KMS-11 (cell line): ENCODE measurements at regions not wholly inside any gene's neighbourhood (a gene's known extent, or its start where the extent isn't known, plus 50 kb on each side); places are given as distances from the start of the nearest gene placed in this dataset.

ENCODE experiments used
- H2AFZ ChIP-seq: fragments of 200-600 bp; sonication (generic); 2 replicates; pipeline ENCODE4 v1.6.1; 2016; ENCODE audit warnings: antibody characterized with exemption, mixed run types, low read depth
- H3K27ac ChIP-seq: fragments of 200-600 bp; sonication (generic); 2 replicates; pipeline ENCODE4 v1.6.1; 2016; ENCODE audit warnings: mild to moderate bottlenecking, mixed run types
- H3K27me3 ChIP-seq: fragments of 200-600 bp; sonication (generic); 2 replicates; pipeline ENCODE4 v1.6.1; 2017; ENCODE audit warnings: mild to moderate bottlenecking, low read depth, mixed run types, moderate library complexity; ENCODE audit not compliant: insufficient read depth
- H3K36me3 ChIP-seq: fragments of 200-600 bp; sonication (generic); 2 replicates; pipeline ENCODE4 v1.6.1; 2017; ENCODE audit warnings: mild to moderate bottlenecking, mixed run types; ENCODE audit not compliant: insufficient read depth
- H3K4me1 ChIP-seq: fragments of 200-600 bp; sonication (generic); 2 replicates; pipeline ENCODE4 v1.6.1; 2016; ENCODE audit warnings: mild to moderate bottlenecking, low read depth, mixed run types; ENCODE audit not compliant: poor library complexity, severe bottlenecking
- H3K4me2 ChIP-seq: fragments of 200-600 bp; sonication (generic); 2 replicates; pipeline ENCODE4 v1.7.0; 2016; ENCODE audit warnings: mild to moderate bottlenecking, mixed run types
- H3K4me3 ChIP-seq: fragments of 200-600 bp; sonication (generic); IDR thresholded peaks from 2 replicates; pipeline ENCODE4 v1.6.1; 2017; ENCODE audit warnings: low read depth, low read length, mixed read lengths; ENCODE audit not compliant: insufficient read depth
- H3K79me2 ChIP-seq: fragments of 200-600 bp; sonication (generic); 2 replicates; pipeline ENCODE4 v1.6.1; 2016; ENCODE audit warnings: low read depth, mixed run types; ENCODE audit not compliant: insufficient read depth
- H3K9ac ChIP-seq: fragments of 200-600 bp; sonication (generic); 2 replicates; pipeline ENCODE4 v1.6.1; 2016; ENCODE audit warnings: mild to moderate bottlenecking, mixed run types
- H4K20me1 ChIP-seq: fragments of 200-600 bp; sonication (generic); 2 replicates; pipeline ENCODE4 v1.6.1; 2016; ENCODE audit warnings: mild to moderate bottlenecking, mixed run types; ENCODE audit not compliant: insufficient read depth
- CTCF ChIP-seq: fragments of 200-600 bp; sonication (generic); conservative IDR thresholded peaks from 2 replicates; pipeline ENCODE4 v1.6.1; 2017; ENCODE audit warnings: low read depth, mild to moderate bottlenecking, antibody characterized with exemption, low read length, moderate library complexity, mixed read lengths

- H3K4me1 ChIP-seq = peaks cover 98% of the 10 kb centered on the region
- H3K27me3 ChIP-seq = no peaks in the 10 kb centered on the region
- peak overlapping the region; percentile 53 for H3K4me3 ChIP-seq
- TF ChIP-seq CTCF = no peak
- H3K4me2 ChIP-seq = peak overlapping the region; percentile 98
- peak overlapping the region; percentile 99 for H3K27ac ChIP-seq
- peaks cover 96% of the 10 kb centered on the region for H3K79me2 ChIP-seq
- no peaks in the 10 kb centered on the region for H3K36me3 ChIP-seq
- H3K9ac ChIP-seq = peak overlapping the region; percentile 60
- H2AFZ ChIP-seq = no peak overlapping the region
- H4K20me1 ChIP-seq = no peaks in the 10 kb centered on the region
Observed at GRCh38 chr2:88842656-88843460, 151.4 kb downstream of the RPIA start.

DNA sequence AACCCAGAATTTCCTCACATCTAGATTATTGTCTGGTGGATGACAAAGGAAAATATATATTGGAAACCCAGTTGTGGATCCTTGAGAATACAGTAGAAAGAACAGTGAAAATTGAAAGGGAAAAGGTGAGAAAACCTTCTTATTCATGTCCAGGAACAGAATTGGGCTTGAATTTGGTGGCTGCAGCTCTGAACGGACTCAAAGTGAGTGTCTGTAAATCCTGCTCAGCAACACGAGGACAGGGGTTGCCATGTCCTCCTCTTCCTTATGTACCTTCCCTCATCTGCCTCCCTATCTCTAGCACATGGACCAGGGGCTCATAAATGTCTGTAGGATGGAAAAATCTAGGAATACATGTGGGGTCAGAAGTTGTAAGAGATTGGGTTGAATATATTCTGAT, 152.2 kb downstream of the RPIA start:
- Histone ChIP-seq H3K9ac (peak overlapping the region; percentile 60), H3K79me2 (peaks cover 100% of the 10 kb centered on the region), H3K4me2 (peak overlapping the region; percentile 98), H3K4me1 (peaks cover 100% of the 10 kb centered on the region), H3K36me3 (no peaks in the 10 kb centered on the region), H3K4me3 (no peak overlapping the region), H4K20me1 (no peaks in the 10 kb centered on the region), H2AFZ (no peak overlapping the region), H3K27ac (peak overlapping the region; percentile 99), H3K27me3 (no peaks in the 10 kb centered on the region)
- no peak for TF ChIP-seq CTCF

- TF ChIP-seq CTCF = no peak
- no peak overlapping the region for H2AFZ ChIP-seq
- H3K4me1 ChIP-seq = peaks cover 100% of the 10 kb centered on the region
- H3K79me2 ChIP-seq = peaks cover 100% of the 10 kb centered on the region
- peak overlapping the region; percentile 98 for H3K4me2 ChIP-seq
- no peaks in the 10 kb centered on the region for H3K36me3 ChIP-seq
- no peak overlapping the region for H3K4me3 ChIP-seq
- no peaks in the 10 kb centered on the region for H3K27me3 ChIP-seq
- H3K27ac ChIP-seq = peak overlapping the region; percentile 99
- peak overlapping the region; percentile 41; the same call in 1 of the 2 replicates for H3K9ac ChIP-seq
- no peaks in the 10 kb centered on the region for H4K20me1 ChIP-seq
Observed at GRCh38 chr2:88844960-88845359, 153.5 kb downstream of the RPIA start.

DNA sequence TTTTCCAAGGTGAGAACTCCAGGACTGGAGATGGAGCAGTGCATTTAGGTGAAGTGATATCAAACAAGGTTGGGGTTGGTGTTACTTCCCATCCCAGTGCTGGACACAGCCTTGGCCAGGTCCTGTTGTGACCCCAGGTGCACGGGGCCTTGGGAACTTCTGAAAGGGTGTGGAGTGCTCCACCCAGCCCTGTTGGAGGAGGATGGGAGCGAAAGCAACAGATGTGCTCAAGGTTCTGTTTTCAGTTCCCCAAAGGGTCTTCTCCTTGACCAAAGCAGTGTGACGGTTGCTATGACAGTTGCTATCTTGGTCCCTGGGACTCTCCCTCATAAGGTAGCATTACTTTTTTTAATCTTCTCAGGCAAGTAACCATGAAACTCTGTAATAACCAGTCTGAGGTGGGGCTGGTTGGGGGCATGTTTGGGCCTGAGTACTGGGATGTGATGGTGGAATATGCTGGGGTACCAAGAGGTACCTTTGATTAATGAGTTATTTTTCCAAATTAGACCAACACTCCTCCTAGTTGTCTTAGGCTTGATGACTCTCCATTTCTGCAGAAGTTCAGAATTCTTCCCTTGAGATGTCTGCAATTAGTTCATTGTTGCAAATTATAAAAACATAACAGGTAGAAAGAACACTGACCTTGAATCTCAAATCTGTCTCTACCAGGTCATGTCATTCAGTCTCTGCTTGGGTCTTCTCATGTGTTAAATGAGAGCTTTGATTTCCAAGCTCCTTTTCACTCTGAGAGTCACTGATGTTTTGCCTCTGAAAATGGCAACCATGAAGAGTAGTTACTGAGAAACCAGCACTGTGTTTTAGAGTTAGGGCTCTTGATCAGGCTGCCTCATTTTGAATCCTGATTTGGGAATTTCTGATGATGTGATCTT, 154.5 kb downstream of the RPIA start:
- no peak overlapping the region for H2AFZ ChIP-seq
- peak overlapping the region; percentile 98 for H3K4me2 ChIP-seq
- H3K36me3 ChIP-seq = no peaks in the 10 kb centered on the region
- peak overlapping the region; percentile 45 for H3K4me3 ChIP-seq
- H3K27ac ChIP-seq = peak overlapping the region; percentile 99
- H3K27me3 ChIP-seq = no peaks in the 10 kb centered on the region
- H4K20me1 ChIP-seq = no peaks in the 10 kb centered on the region
- peak overlapping the region; percentile 41; the same call in 1 of the 2 replicates for H3K9ac ChIP-seq
- peaks cover 100% of the 10 kb centered on the region for H3K79me2 ChIP-seq
- TF ChIP-seq CTCF = no peak
- H3K4me1 ChIP-seq = peaks cover 100% of the 10 kb centered on the region
